HFF-Myc (cell line): ENCODE measurements at regions not wholly inside any gene's neighbourhood (a gene's known extent, or its start where the extent isn't known, plus 50 kb on each side); places are given as distances from the start of the nearest gene placed in this dataset.

Source experiments
- DNase-seq: peaks from one replicate; pipeline ENCODE4 v3.0.0-alpha.2; 2011; ENCODE audit warnings: low read depth; ENCODE audit errors: extremely low read depth
- H3K4me3 ChIP-seq: replicated peaks from 2 replicates; pipeline ENCODE4 v1.5.1; 2011; ENCODE audit warnings: low read depth, mild to moderate bottlenecking, control low read depth, low read length
- CTCF ChIP-seq: IDR thresholded peaks from 2 replicates; pipeline ENCODE4 v1.5.1; 2012; ENCODE audit warnings: mild to moderate bottlenecking, low read depth, low read length, control low read depth; ENCODE audit errors: missing control alignments

- TF ChIP-seq CTCF, result no peak
- no peak overlapping the region for H3K4me3 ChIP-seq
- no peak for DNase-seq
These were observed 159.7 kb downstream of the SEMA6D start for GRCh38 chr15:47876986-47877385.

- H3K4me3 ChIP-seq, result no peak overlapping the region
- TF ChIP-seq CTCF, result no peak
- DNase-seq, result no peak
These were observed 160.5 kb downstream of the SEMA6D start for GRCh38 chr15:47877836-47878235.

- no peak overlapping the region for H3K4me3 ChIP-seq
- TF ChIP-seq CTCF, result no peak
- peak; percentile 17 for DNase-seq
These were observed 168.6 kb downstream of the SEMA6D start for GRCh38 chr15:47885920-47886319.

DNA sequence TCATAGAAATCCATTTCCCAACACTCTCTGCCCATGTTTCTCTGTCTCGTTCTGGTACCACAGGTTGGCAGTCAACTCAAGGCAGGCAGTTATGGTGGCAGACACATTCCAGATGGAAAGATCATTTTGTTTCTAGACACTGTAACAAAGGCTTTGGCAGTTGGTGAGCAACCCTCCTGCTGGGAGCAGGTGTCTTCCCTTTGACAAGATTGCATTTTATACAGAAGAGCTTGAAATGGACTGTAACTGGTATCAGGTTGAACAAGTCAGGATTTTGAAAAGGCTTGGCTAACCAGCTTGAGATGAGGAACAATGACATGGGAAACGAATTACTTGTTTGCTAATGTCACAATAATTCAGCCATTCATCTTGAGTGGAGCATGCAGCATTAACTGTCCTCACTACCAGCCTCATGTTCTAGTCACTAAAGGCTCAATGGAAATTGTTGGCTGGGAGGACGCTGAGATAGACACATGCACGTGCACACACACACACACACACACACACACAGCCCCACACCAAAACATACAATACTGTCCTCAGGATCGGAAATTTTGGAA lies 170.0 kb downstream of the SEMA6D start:
- H3K4me3 ChIP-seq, result no peak overlapping the region
- no peak for DNase-seq
- TF ChIP-seq CTCF, result no peak

GRCh38 chr15:47888385-47889100 lies 171.2 kb downstream of the SEMA6D start:
- no peak for TF ChIP-seq CTCF
- H3K4me3 ChIP-seq, result no peak overlapping the region
- peak; percentile 21 for DNase-seq

- no peak for TF ChIP-seq CTCF
- no peak overlapping the region for H3K4me3 ChIP-seq
- no peak for DNase-seq
These were observed 173.3 kb downstream of the SEMA6D start for GRCh38 chr15:47890397-47891150.
